ENCODE measurements at regions not wholly inside any gene's neighbourhood (a gene's known extent, or its start where the extent isn't known, plus 50 kb on each side); places are given as distances from the start of the nearest gene placed in this dataset.
"Not testable (repeated sequence)": the region's sequence is repeated elsewhere in the genome, so short reads cannot be mapped to it uniquely, and the experiment has no call there.

GRCh38 chr5:148740966-148741742 is 85.3 kb upstream of the ADRB2 start:
- in situ Hi-C loops (cut with MboI; ENCODE audit: low sequenced_read_pairs) = loop anchor here (25.0 kb wide), 1 partner anchor 554 kb away; no protein-coding TSS in a partner anchor

- in situ Hi-C loops (cut with MboI; ENCODE audit: low sequenced_read_pairs) = loop anchor here (25.0 kb wide), 1 partner anchor 554 kb away; no protein-coding TSS in a partner anchor
Measured at GRCh38 chr5:148741766-148742165, 84.6 kb upstream of the ADRB2 start.

GRCh38 chr5:148744380-148744779 is 82.0 kb upstream of the ADRB2 start:
- in situ Hi-C loops (cut with MboI; ENCODE audit: low sequenced_read_pairs) = loop anchor here (25.0 kb wide), 1 partner anchor 557 kb away; no protein-coding TSS in a partner anchor

- in situ Hi-C loops (cut with MboI; ENCODE audit: low sequenced_read_pairs) = loop anchor here (25.0 kb wide), 1 partner anchor 560 kb away; no protein-coding TSS in a partner anchor
Measured at GRCh38 chr5:148746826-148747535, 79.4 kb upstream of the ADRB2 start.

DNA sequence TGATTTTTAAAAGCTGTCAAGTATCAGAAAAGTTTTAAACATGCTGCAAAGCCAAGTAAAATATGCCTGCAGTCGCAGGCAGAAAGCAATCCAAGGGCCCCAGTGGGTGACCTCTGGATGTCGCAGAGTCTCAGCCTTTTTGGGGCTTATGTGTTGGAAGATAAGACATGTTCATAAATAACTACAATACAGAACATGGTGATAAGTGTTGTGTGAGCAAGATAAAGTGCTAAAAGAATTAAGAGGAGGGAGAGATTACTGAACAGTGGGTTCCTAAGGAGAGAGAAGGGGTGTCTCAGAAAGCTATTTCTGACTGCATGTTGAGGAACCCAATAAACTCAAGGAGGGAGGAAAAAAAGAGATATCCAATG is 78.9 kb upstream of the ADRB2 start:
- in situ Hi-C loops (cut with MboI; ENCODE audit: low sequenced_read_pairs) = loop anchor here (25.0 kb wide), 1 partner anchor 560 kb away; no protein-coding TSS in a partner anchor

DNA sequence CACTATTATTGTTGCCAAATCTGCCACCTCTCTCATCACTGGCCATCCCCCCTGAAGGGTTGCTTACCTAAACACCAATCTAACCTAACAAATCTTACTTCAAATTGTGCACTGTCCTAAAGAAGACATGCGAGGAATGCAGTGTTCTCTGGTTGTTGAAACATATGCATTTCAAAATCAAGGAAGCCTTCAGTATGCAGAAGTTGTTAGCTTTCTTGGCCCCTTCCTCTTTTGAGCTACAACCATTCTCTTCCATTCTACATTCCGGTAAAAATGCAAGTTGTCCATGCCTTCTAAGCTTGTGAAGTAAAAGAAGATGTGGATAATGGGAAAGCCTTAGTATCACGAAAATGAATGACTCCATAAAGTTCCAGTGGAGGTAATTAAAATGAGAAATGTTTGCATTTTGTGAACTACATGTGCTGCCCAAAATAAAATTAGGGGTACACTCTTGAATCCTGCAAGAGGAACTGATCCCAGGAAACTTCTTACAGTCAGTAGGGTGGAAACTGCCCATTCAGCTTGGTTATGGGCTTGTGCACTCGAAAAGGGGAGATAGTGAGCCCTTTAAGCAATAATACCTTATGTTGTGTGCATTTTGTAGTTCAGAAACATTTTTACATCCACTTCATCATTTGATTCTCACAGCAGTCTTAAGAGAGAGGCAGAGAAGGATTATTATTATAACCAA is 77.6 kb upstream of the ADRB2 start:
- in situ Hi-C loops (cut with MboI; ENCODE audit: low sequenced_read_pairs) = loop anchor here (25.0 kb wide), 1 partner anchor 562 kb away; no protein-coding TSS in a partner anchor

GRCh38 chr5:148750614-148751013 is 75.8 kb upstream of the ADRB2 start:
- in situ Hi-C loops (cut with MboI; ENCODE audit: low sequenced_read_pairs) = no loop called here

DNA sequence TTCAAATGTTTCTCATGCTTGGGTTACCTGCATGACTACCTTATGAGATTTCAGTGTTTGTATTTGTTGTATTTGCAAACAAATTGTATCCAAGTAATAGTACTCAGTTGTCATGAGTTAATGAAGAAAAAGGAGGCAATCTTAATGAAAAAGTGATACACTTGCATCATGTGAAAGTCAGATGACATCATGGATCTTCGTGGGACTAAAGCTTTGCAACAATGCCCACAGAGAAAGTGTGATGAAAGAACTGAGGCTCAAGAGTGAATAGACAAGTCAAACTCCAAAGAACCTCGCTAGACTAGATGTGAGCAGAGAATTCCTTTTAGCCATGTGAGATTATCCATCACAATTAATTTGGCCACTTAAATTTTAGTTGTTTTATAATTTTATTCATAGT is 75.4 kb upstream of the ADRB2 start:
- in situ Hi-C loops (cut with MboI; ENCODE audit: low sequenced_read_pairs) = no loop called here

- in situ Hi-C loops (cut with MboI; ENCODE audit: low sequenced_read_pairs) = not testable (repeated sequence)
Measured at GRCh38 chr5:148752375-148752774, 74.0 kb upstream of the ADRB2 start.

DNA sequence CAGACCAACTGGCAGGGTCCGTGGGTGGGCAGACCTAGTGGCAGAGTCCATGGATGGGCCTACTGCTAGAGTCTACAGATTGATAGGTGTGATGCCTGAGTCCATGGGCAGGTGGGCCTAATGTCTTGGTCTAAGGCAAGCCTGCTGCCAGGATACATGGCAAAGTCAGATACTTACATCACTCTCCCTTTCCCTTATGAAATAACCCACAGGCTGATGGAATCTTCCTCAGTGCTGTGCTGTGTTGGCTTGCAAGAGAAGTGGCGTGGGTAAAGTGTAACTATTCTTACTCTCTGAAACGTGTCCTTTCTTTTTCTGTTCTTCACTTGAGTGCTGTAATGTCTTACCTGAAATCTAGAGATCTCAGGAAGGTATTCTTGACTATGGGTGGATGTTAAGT is 67.3 kb upstream of the ADRB2 start:
- in situ Hi-C loops (cut with MboI; ENCODE audit: low sequenced_read_pairs) = no loop called here

DNA sequence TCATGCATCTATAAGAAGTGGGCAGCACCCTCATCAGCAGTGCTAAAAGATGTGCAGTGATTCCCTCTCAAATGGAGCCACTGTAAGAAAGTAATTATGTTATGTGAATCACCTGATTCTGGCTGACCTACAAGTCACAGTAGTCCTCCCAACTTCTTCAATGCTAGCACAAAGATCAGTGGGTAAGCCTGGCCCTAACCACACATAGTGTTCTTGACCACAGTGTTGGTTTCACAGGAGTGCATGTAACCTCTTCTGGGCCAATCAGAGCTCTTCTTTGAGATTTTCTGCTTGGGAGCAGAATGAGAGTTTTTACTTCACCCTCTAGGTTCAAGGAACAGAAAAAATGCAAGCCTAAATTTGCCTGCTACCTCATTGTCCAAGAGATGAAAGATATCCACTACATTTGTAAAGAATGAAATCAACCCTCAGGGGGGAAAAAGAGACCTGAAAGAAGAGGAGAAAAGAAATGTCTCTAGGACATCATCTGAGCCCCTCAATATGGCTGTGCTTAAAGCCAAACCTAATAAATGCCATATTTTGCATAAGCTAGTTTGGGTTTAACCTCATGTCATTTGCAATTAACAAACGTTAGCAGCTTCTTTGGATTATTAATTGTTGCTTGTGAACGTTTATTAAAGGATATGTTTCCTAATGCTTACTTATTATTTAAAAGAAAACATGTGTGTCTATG is 65.3 kb upstream of the ADRB2 start:
- in situ Hi-C loops (cut with MboI; ENCODE audit: low sequenced_read_pairs) = no loop called here

DNA sequence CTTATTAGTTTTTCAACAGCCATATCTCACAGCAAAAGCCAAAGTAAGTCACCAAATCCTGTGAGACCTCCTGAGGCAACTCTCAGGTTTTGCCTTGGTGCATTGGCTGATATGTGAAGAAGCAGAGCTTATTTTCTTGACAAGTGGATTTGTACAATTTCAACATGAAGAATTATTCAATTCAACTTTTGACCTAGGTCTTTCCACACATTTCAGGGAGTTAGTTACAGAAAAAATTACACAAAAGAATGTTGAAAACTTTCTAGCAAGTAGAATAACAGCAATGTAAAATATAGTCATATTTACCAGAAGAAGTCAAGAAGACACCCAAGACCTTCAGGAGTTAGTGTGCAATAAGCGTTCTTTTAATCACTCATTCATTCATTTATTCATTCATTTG is 62.4 kb upstream of the ADRB2 start:
- in situ Hi-C loops (cut with MboI; ENCODE audit: low sequenced_read_pairs) = no loop called here

DNA sequence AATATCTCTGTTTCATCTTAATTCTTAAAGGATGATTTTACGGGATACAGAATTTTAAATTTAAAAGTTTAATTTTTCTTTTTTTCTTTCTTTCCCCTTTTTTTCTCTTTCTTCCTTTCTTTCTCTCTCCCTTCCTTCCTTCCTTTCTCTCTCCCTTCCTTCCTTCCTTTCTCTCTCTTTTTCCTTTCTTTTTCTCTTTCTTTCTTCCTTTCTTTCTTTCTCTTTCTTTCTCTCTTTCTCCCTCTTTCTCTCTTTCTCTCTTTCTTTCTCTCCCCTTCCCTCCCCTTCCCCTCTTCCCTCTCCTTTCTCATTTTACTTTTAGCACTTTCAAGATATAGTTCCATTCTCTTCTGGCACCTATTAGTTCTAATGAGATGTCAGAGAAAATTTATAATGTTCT is 61.4 kb upstream of the ADRB2 start:
- in situ Hi-C loops (cut with MboI; ENCODE audit: low sequenced_read_pairs) = no loop called here

- in situ Hi-C loops (cut with MboI; ENCODE audit: low sequenced_read_pairs) = no loop called here
Measured at GRCh38 chr5:148768806-148769415, 57.5 kb upstream of the ADRB2 start.

GRCh38 chr5:148769941-148770340 is 56.5 kb upstream of the ADRB2 start:
- in situ Hi-C loops (cut with MboI; ENCODE audit: low sequenced_read_pairs) = no loop called here

DNA sequence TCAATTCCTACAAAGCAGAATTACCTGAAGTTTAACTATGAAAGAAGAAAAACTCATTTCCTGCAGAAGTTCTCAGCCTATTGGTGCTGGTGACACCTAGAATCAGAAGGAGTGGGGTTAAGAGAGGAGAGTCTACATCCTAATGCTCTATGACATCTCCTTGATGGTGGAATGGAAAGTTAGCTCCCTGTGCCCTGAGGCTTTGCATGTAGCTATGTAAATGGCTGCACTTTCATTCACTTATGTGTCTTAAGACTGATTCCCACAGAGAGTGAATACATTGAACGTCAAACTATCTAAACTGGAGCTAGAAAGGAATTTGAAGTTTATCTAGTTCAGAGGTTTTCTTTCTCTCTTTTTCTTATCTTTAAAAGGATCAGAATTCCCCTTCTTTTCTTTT is 52.1 kb upstream of the ADRB2 start:
- in situ Hi-C loops (cut with MboI; ENCODE audit: low sequenced_read_pairs) = no loop called here

- in situ Hi-C loops (cut with MboI; ENCODE audit: low sequenced_read_pairs) = no loop called here
Measured at GRCh38 chr5:148776261-148776660, 50.1 kb upstream of the ADRB2 start.

Data from HL-60/S4 treated with retinoic acid at 250 ng/mL for 4 days and 3 days (cell line).